ENCODE measurements at regions not wholly inside any gene's neighbourhood (a gene's known extent, or its start where the extent isn't known, plus 50 kb on each side); places are given as distances from the start of the nearest gene placed in this dataset.
"Not testable (repeated sequence)": the region's sequence is repeated elsewhere in the genome, so short reads cannot be mapped to it uniquely, and the experiment has no call there.

DNA sequence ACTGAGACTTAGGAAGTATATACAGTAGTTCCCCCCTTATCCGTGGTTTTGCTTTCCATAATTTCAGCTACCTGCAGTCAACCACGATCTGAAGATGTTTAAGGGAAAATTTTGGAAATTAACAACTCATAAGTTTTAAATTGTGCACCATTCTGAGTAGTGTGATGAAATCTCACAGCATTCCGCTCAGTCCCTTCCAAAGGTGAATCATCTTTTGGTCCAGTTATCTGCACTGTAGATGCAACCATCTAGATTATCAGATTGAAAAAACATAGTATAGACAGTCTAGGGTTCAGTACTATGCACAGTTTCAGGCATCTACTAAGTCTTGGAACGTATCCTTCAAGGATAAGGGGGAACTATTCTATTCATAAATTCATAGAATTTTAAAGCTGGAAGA is 109.0 kb downstream of the ANXA3 start:
- intact Hi-C loops (cut with DNase I) = no loop called here

GRCh38 chr4:78661086-78661690 is 109.6 kb downstream of the ANXA3 start:
- intact Hi-C loops (cut with DNase I) = no loop called here
- 67% methylated on average over 3 of the region's 3 CpGs for WGBS
- Histone ChIP-seq H3K27ac (ENCODE audit: low read length) (peak overlapping the region; percentile 30), H3K4me3 (ENCODE audit: low read length) (no peak overlapping the region), H3K27me3 (ENCODE audit: control insufficient read depth, insufficient read depth) (no peaks in the 10 kb centered on the region), H3K4me1 (ENCODE audit: control insufficient read depth, insufficient read depth, low read length) (peaks cover 3% of the 10 kb centered on the region), H3K9me3 (ENCODE audit: control insufficient read depth, low read length) (no peaks in the 10 kb centered on the region)
- no peak for ATAC-seq
- no peak for DNase-seq

More for the DNA sequence above, 109.0 kb downstream of the ANXA3 start:
- ATAC-seq = no peak
- Histone ChIP-seq H3K4me1 (ENCODE audit: control insufficient read depth, insufficient read depth, low read length) (peaks cover 3% of the 10 kb centered on the region), H3K4me3 (ENCODE audit: low read length) (no peak overlapping the region), H3K27me3 (ENCODE audit: control insufficient read depth, insufficient read depth) (no peaks in the 10 kb centered on the region), H3K27ac (ENCODE audit: low read length) (no peak overlapping the region), H3K9me3 (ENCODE audit: control insufficient read depth, low read length) (no peaks in the 10 kb centered on the region)
- no peak for DNase-seq
- WGBS = 94% methylated on average over 4 of the region's 4 CpGs

GRCh38 chr4:78661921-78662521 is 110.5 kb downstream of the ANXA3 start:
- no peaks in the 10 kb centered on the region for H3K9me3 ChIP-seq (ENCODE audit: control insufficient read depth, low read length)
- H3K27ac ChIP-seq (ENCODE audit: low read length) = peak overlapping the region; percentile 97
- ATAC-seq = peak; percentile 78 to 86
- H3K4me1 ChIP-seq (ENCODE audit: control insufficient read depth, insufficient read depth, low read length) = peaks cover 3% of the 10 kb centered on the region
- intact Hi-C loops (cut with DNase I) = no loop called here
- WGBS = 22% methylated on average over 3 of the region's 3 CpGs
- H3K4me3 ChIP-seq (ENCODE audit: low read length) = no peak overlapping the region
- H3K27me3 ChIP-seq (ENCODE audit: control insufficient read depth, insufficient read depth) = no peaks in the 10 kb centered on the region
- no peak for DNase-seq

DNA sequence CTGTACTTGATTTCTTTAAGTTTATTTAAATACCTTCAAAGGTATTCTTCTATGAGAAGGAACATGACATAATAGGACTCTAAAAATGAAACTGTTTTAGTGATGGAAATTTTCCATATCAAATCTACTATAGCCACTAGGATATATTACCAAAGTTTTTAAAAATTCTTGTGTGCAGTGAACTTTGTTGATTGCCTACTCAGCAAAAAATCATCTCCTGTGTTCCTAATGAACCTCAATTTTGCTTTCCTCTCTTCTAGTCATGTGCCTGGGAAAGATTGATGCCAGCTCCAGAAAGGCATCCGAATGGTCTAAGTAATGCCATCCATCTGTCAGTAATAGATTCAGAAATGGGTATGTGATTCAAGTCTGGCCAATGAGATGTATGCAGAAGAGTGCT is 111.1 kb downstream of the ANXA3 start:
- H3K4me1 ChIP-seq (ENCODE audit: control insufficient read depth, insufficient read depth, low read length) = peaks cover 3% of the 10 kb centered on the region
- intact Hi-C loops (cut with DNase I) = no loop called here
- ATAC-seq (no peak), DNase-seq (no peak)
- H3K27me3 ChIP-seq (ENCODE audit: control insufficient read depth, insufficient read depth) = no peaks in the 10 kb centered on the region
- 92% methylated on average over 1 of the region's 1 CpG for WGBS
- no peak overlapping the region for H3K27ac ChIP-seq (ENCODE audit: low read length)
- H3K9me3 ChIP-seq (ENCODE audit: control insufficient read depth, low read length) = no peaks in the 10 kb centered on the region
- no peak overlapping the region for H3K4me3 ChIP-seq (ENCODE audit: low read length)

DNA sequence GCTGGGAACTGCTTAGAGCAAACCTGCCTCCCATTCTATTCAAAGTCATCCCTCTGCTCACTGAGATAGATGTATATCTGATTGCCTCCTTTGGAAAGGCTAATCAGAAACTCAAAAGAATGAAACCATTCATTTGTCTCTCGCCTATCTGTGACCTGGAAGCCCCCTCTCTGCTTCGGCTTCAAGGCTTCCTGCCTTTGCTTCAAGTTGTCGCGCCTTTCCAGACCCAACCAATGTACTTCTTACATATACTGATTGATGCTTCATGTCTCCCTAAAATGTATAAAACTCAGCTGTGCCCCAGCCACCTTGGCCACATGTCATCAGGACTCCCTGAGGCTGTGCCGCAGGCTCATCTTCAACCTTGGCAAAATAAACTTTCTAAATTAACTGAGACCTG is 111.9 kb upstream of the BMP2K start:
- H3K27me3 ChIP-seq (ENCODE audit: control insufficient read depth, insufficient read depth); H3K4me1 ChIP-seq (ENCODE audit: control insufficient read depth, insufficient read depth, low read length); H3K4me3 ChIP-seq (ENCODE audit: low read length); intact Hi-C loops (cut with DNase I); DNase-seq; H3K27ac ChIP-seq (ENCODE audit: low read length); H3K9me3 ChIP-seq (ENCODE audit: control insufficient read depth, low read length); ATAC-seq: not testable (repeated sequence)
- 96% methylated on average over 5 of the region's 5 CpGs for WGBS

- intact Hi-C loops (cut with DNase I) = no loop called here
- Histone ChIP-seq H3K27ac (ENCODE audit: low read length) (no peak overlapping the region), H3K9me3 (ENCODE audit: control insufficient read depth, low read length) (no peaks in the 10 kb centered on the region), H3K4me1 (ENCODE audit: control insufficient read depth, insufficient read depth, low read length) (peaks cover 4% of the 10 kb centered on the region), H3K27me3 (ENCODE audit: control insufficient read depth, insufficient read depth) (no peaks in the 10 kb centered on the region), H3K4me3 (ENCODE audit: low read length) (no peak overlapping the region)
- ATAC-seq (no peak), DNase-seq (no peak)
Observed at GRCh38 chr4:78665216-78665770, 110.9 kb upstream of the BMP2K start.

DNA sequence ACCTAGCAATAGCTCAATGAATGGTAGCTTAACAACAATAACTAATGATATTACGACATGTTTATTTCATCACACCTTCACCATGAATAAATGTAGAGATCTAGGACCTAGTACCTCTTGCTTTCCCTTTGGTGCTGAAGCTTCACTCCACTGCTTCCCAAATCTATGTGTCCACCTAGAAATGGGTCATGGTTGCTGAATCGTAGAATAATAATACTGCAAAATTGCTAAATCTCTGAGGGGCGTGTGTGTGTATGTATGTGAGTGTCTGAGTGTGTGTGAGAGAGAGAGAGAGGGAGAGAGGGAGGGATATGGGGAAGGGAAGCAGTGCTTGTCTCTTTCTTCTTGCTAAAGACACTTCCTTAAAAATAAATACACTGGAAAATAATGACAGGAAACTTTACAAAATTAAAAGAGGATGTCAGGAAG is 109.3 kb upstream of the BMP2K start:
- intact Hi-C loops (cut with DNase I) = no loop called here
- WGBS = 59% methylated on average over 3 of the region's 3 CpGs
- DNase-seq = no peak
- Histone ChIP-seq H3K9me3 (ENCODE audit: control insufficient read depth, low read length) (no peaks in the 10 kb centered on the region), H3K4me1 (ENCODE audit: control insufficient read depth, insufficient read depth, low read length) (peaks cover 4% of the 10 kb centered on the region), H3K4me3 (ENCODE audit: low read length) (no peak overlapping the region), H3K27ac (ENCODE audit: low read length) (no peak overlapping the region), H3K27me3 (ENCODE audit: control insufficient read depth, insufficient read depth) (no peaks in the 10 kb centered on the region)
- peak; percentile 30 to 40 for ATAC-seq

- WGBS = 73% methylated on average over 3 of the region's 3 CpGs
- H3K4me1 ChIP-seq (ENCODE audit: control insufficient read depth, insufficient read depth, low read length) = peaks cover 2% of the 10 kb centered on the region
- intact Hi-C loops (cut with DNase I) = no loop called here
- ATAC-seq = peak in 1 of 2 donors; percentile 34
- no peak for DNase-seq
- no peaks in the 10 kb centered on the region for H3K9me3 ChIP-seq (ENCODE audit: control insufficient read depth, low read length)
- no peak overlapping the region for H3K27ac ChIP-seq (ENCODE audit: low read length)
- no peaks in the 10 kb centered on the region for H3K27me3 ChIP-seq (ENCODE audit: control insufficient read depth, insufficient read depth)
- H3K4me3 ChIP-seq (ENCODE audit: low read length) = no peak overlapping the region
Observed at GRCh38 chr4:78667325-78667724, 108.8 kb upstream of the BMP2K start.

- DNase-seq (no peak), ATAC-seq (no peak)
- WGBS = 54% methylated on average over 2 of the region's 2 CpGs
- no peak overlapping the region for H3K27ac ChIP-seq (ENCODE audit: low read length)
- intact Hi-C loops (cut with DNase I) = no loop called here
- no peak overlapping the region for H3K4me3 ChIP-seq (ENCODE audit: low read length)
- H3K4me1 ChIP-seq (ENCODE audit: control insufficient read depth, insufficient read depth, low read length) = peaks cover 2% of the 10 kb centered on the region
- H3K9me3 ChIP-seq (ENCODE audit: control insufficient read depth, low read length) = no peaks in the 10 kb centered on the region
- H3K27me3 ChIP-seq (ENCODE audit: control insufficient read depth, insufficient read depth) = no peaks in the 10 kb centered on the region
Observed at GRCh38 chr4:78667764-78668163, 108.4 kb upstream of the BMP2K start.

DNA sequence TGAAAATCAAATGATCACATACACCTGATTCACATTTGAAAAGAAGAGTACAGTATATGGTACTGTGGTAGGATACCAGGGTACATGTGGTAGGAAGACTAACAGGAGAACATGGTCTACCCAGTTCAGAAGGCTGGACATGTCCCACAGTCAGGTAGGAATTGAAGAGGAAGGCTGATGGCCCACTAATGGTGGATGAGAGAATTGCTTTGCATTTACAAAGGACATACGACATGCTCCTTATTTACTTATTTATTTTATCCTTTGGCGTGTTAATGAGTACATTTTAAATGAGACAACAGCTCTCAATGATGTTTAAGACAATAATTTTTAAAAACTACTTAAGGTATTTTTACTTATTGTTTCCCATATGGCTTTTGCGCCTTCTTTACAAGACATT is 106.7 kb upstream of the BMP2K start:
- no peak for DNase-seq
- no peak overlapping the region for H3K27ac ChIP-seq (ENCODE audit: low read length)
- H3K9me3 ChIP-seq (ENCODE audit: control insufficient read depth, low read length) = no peaks in the 10 kb centered on the region
- no peak for ATAC-seq
- no peaks in the 10 kb centered on the region for H3K27me3 ChIP-seq (ENCODE audit: control insufficient read depth, insufficient read depth)
- peaks cover 2% of the 10 kb centered on the region for H3K4me1 ChIP-seq (ENCODE audit: control insufficient read depth, insufficient read depth, low read length)
- H3K4me3 ChIP-seq (ENCODE audit: low read length) = no peak overlapping the region
- WGBS = 94% methylated on average over 3 of the region's 3 CpGs
- intact Hi-C loops (cut with DNase I) = no loop called here

- intact Hi-C loops (cut with DNase I) = no loop called here
- Histone ChIP-seq H3K27ac (ENCODE audit: low read length) (no peak overlapping the region), H3K4me3 (ENCODE audit: low read length) (no peak overlapping the region), H3K27me3 (ENCODE audit: control insufficient read depth, insufficient read depth) (no peaks in the 10 kb centered on the region), H3K4me1 (ENCODE audit: control insufficient read depth, insufficient read depth, low read length) (peaks cover 2% of the 10 kb centered on the region), H3K9me3 (ENCODE audit: control insufficient read depth, low read length) (no peaks in the 10 kb centered on the region)
- no peak for DNase-seq
- 92% methylated on average over 5 of the region's 5 CpGs for WGBS
- ATAC-seq = no peak
Observed at GRCh38 chr4:78671903-78672815, 104.0 kb upstream of the BMP2K start.
